ENCODE measurements at regions not wholly inside any gene's neighbourhood (a gene's known extent, or its start where the extent isn't known, plus 50 kb on each side); places are given as distances from the start of the nearest gene placed in this dataset.

GRCh38 chr11:80293293-80293692 lies 852.5 kb upstream of the TENM4 start:
- no peaks in the 10 kb centered on the region for H3K4me1 Mint-ChIP-seq
- no peak overlapping the region for H3K4me2 ChIP-seq
- H3K4me1 ChIP-seq = no peaks in the 10 kb centered on the region
- no peak for TF ChIP-seq CTCF (IDR thresholded peaks at IDR 0.05)
- TF ChIP-seq EZH2 (IDR thresholded peaks at IDR 0.05) = no peak
- no peak for TF ChIP-seq EZH2phosphoT487 (IDR thresholded peaks at IDR 0.05)
- no peak overlapping the region for H3K9ac ChIP-seq
- no peaks in the 10 kb centered on the region for H3F3A ChIP-seq (ENCODE audit: low read depth)
- no peak overlapping the region for H3K27ac ChIP-seq
- no peak overlapping the region for H3K4me3 Mint-ChIP-seq
- H4K20me1 ChIP-seq (ENCODE audit: low read depth) = no peaks in the 10 kb centered on the region
- no peak overlapping the region for H3K4me3 ChIP-seq
- H2AFZ ChIP-seq (replicated peaks) = no peak overlapping the region
- H3K27me3 ChIP-seq = no peaks in the 10 kb centered on the region
- H3K9me3 ChIP-seq (ENCODE audit: low read depth) = no peaks in the 10 kb centered on the region
- no peak for DNase-seq (ENCODE audit: low spot score)
- H3K36me3 Mint-ChIP-seq = no peaks in the 10 kb centered on the region
- no peaks in the 10 kb centered on the region for H3K79me2 ChIP-seq (ENCODE audit: low read depth)
- no peaks in the 10 kb centered on the region for H3K27me3 Mint-ChIP-seq (ENCODE audit: insufficient read depth, low read depth)
- no peak overlapping the region for H3K27ac Mint-ChIP-seq
- no peaks in the 10 kb centered on the region for H3K9me3 Mint-ChIP-seq
- no peaks in the 10 kb centered on the region for H3K36me3 ChIP-seq

- no peaks in the 10 kb centered on the region for H3K27me3 ChIP-seq
- H2AFZ ChIP-seq (replicated peaks) = peak overlapping the region; percentile 46
- TF ChIP-seq CTCF (IDR thresholded peaks at IDR 0.05) (no peak), EZH2phosphoT487 (IDR thresholded peaks at IDR 0.05) (no peak), EZH2 (IDR thresholded peaks at IDR 0.05) (no peak)
- no peaks in the 10 kb centered on the region for H3K36me3 Mint-ChIP-seq
- no peak overlapping the region for H3K27ac Mint-ChIP-seq
- H3K79me2 ChIP-seq (ENCODE audit: low read depth) = no peaks in the 10 kb centered on the region
- H3K27ac ChIP-seq = no peak overlapping the region
- no peaks in the 10 kb centered on the region for H3K27me3 Mint-ChIP-seq (ENCODE audit: insufficient read depth, low read depth)
- H3K4me3 Mint-ChIP-seq = no peak overlapping the region
- no peaks in the 10 kb centered on the region for H3K4me1 ChIP-seq
- H3K9me3 Mint-ChIP-seq = no peaks in the 10 kb centered on the region
- DNase-seq (ENCODE audit: low spot score) = no peak
- H3F3A ChIP-seq (ENCODE audit: low read depth) = no peaks in the 10 kb centered on the region
- H3K4me3 ChIP-seq = no peak overlapping the region
- H4K20me1 ChIP-seq (ENCODE audit: low read depth) = no peaks in the 10 kb centered on the region
- H3K36me3 ChIP-seq = no peaks in the 10 kb centered on the region
- H3K4me2 ChIP-seq = no peak overlapping the region
- H3K4me1 Mint-ChIP-seq = no peaks in the 10 kb centered on the region
- H3K9me3 ChIP-seq (ENCODE audit: low read depth) = no peaks in the 10 kb centered on the region
- no peak overlapping the region for H3K9ac ChIP-seq
Measured at GRCh38 chr11:80284946-80285785, 844.3 kb upstream of the TENM4 start.

- Mint-ChIP-seq H3K9me3 (peaks cover 3% of the 10 kb centered on the region), H3K4me1 (no peaks in the 10 kb centered on the region), H3K27me3 (ENCODE audit: insufficient read depth, low read depth) (no peaks in the 10 kb centered on the region), H3K36me3 (no peaks in the 10 kb centered on the region), H3K27ac (no peak overlapping the region), H3K4me3 (no peak overlapping the region)
- Histone ChIP-seq H3K27me3 (no peaks in the 10 kb centered on the region), H3K79me2 (ENCODE audit: low read depth) (no peaks in the 10 kb centered on the region), H2AFZ (replicated peaks) (no peak overlapping the region), H3K4me1 (no peaks in the 10 kb centered on the region), H4K20me1 (ENCODE audit: low read depth) (no peaks in the 10 kb centered on the region), H3K9me3 (ENCODE audit: low read depth) (no peaks in the 10 kb centered on the region), H3K36me3 (no peaks in the 10 kb centered on the region), H3K4me3 (no peak overlapping the region), H3K9ac (no peak overlapping the region), H3K4me2 (no peak overlapping the region), H3F3A (ENCODE audit: low read depth) (no peaks in the 10 kb centered on the region), H3K27ac (no peak overlapping the region)
- no peak for DNase-seq (ENCODE audit: low spot score)
- TF ChIP-seq EZH2 (IDR thresholded peaks at IDR 0.05) (no peak), CTCF (IDR thresholded peaks at IDR 0.05) (peak; percentile 16)
Measured at GRCh38 chr11:80282643-80283042, 841.8 kb upstream of the TENM4 start.

Measured in neural progenitor cell (in vitro differentiated cells).